ENCODE measurements at regions not wholly inside any gene's neighbourhood (a gene's known extent, or its start where the extent isn't known, plus 50 kb on each side); places are given as distances from the start of the nearest gene placed in this dataset.

DNA sequence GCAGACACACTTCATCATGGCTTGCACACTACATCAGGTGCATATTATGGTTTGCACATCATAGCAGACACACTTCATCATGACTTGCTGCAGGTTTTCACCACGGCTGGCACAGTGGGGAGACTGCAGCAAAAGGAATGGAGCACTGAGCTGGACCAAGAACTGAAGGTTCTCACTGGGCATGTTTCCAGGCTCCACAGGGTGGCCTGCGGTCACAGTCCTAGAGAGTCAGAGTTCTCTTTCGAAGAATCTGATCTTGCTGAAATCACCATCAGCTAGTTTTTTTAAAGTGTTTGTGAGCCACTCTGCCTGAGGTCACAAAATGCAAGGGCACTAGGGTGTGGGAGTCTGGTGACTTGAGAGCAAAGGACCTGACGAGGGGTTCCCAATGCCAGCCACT, 140.4 kb upstream of the NPY start:
- TF ChIP-seq, protein P1, sequence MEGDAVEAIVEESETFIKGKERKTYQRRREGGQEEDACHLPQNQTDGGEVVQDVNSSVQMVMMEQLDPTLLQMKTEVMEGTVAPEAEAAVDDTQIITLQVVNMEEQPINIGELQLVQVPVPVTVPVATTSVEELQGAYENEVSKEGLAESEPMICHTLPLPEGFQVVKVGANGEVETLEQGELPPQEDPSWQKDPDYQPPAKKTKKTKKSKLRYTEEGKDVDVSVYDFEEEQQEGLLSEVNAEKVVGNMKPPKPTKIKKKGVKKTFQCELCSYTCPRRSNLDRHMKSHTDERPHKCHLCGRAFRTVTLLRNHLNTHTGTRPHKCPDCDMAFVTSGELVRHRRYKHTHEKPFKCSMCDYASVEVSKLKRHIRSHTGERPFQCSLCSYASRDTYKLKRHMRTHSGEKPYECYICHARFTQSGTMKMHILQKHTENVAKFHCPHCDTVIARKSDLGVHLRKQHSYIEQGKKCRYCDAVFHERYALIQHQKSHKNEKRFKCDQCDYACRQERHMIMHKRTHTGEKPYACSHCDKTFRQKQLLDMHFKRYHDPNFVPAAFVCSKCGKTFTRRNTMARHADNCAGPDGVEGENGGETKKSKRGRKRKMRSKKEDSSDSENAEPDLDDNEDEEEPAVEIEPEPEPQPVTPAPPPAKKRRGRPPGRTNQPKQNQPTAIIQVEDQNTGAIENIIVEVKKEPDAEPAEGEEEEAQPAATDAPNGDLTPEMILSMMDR (IDR thresholded peaks at IDR 0.05), result no peak
- Histone ChIP-seq H3K4me1 (no peaks in the 10 kb centered on the region), H3K27me3 (no peaks in the 10 kb centered on the region), H3K9me3 (no peaks in the 10 kb centered on the region), H3K27ac (no peak overlapping the region), H3K4me3 (no peak overlapping the region), H3K9ac (ENCODE audit: low read depth in 2 of 2, low read length in 2 of 2) (no peak overlapping the region), H3K36me3 (no peaks in the 10 kb centered on the region)
- intact Hi-C loops (cut with DNase I), result no loop called here
- DNase-seq, result no peak

DNA sequence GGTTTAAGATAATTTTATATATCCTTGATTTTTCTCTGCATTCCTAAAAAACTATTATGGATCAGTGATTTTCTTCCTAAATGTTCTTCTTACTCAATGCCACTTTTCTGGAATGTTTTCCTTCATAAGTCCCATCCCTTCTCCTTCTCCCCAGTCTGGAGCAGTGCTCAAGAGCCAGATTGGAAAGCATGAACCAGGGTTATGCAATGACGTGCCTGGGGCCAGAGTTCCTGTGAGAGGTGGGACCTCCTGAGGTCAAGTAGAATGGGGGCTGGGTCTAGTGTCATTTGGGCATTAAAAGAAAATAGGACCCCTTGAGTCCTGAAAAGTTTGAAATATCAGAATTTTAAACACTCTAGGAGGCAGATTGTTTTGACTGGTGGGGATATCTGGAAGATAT, 132.0 kb upstream of the NPY start:
- Histone ChIP-seq H3K9me3 (no peaks in the 10 kb centered on the region), H3K36me3 (no peaks in the 10 kb centered on the region), H3K4me3 (no peak overlapping the region), H3K27me3 (no peaks in the 10 kb centered on the region), H3K27ac (no peak overlapping the region), H3K4me1 (no peaks in the 10 kb centered on the region), H3K9ac (ENCODE audit: low read depth in 2 of 2, low read length in 2 of 2) (no peak overlapping the region)
- intact Hi-C loops (cut with DNase I), result no loop called here
- DNase-seq, result no peak
- TF ChIP-seq, protein P1 (IDR thresholded peaks at IDR 0.05), result no peak

DNA sequence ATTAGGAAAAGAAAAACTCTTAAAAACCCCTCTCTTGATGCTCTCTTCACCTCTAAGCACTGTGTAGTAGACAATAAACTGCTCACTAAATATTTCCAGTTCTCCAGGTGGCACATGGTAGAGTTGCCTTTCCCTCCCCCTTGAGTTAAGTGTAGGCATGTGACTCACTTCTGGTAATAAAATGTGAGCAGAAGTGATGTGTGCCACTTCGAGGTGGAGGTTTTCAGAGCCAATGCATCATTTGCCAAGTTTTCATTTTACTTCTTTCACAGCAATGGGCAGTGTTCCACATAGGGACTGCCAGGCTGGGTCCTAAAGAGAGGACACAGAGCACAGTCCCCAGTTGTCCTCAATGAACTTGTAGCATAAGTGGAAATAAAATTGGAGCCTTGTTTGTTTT, 131.6 kb upstream of the NPY start:
- TF ChIP-seq, protein P1 (IDR thresholded peaks at IDR 0.05), result no peak
- intact Hi-C loops (cut with DNase I), result no loop called here
- H3K9me3 ChIP-seq, result no peaks in the 10 kb centered on the region
- H3K4me3 ChIP-seq, result no peak overlapping the region
- no peaks in the 10 kb centered on the region for H3K27me3 ChIP-seq
- H3K9ac ChIP-seq (ENCODE audit: low read depth in 2 of 2, low read length in 2 of 2), result peak overlapping the region in 1 of 2 donors; percentile 48
- H3K27ac ChIP-seq, result peak overlapping the region; percentile 56
- H3K36me3 ChIP-seq, result no peaks in the 10 kb centered on the region
- no peaks in the 10 kb centered on the region for H3K4me1 ChIP-seq
- peak; percentile 53 for DNase-seq

DNA sequence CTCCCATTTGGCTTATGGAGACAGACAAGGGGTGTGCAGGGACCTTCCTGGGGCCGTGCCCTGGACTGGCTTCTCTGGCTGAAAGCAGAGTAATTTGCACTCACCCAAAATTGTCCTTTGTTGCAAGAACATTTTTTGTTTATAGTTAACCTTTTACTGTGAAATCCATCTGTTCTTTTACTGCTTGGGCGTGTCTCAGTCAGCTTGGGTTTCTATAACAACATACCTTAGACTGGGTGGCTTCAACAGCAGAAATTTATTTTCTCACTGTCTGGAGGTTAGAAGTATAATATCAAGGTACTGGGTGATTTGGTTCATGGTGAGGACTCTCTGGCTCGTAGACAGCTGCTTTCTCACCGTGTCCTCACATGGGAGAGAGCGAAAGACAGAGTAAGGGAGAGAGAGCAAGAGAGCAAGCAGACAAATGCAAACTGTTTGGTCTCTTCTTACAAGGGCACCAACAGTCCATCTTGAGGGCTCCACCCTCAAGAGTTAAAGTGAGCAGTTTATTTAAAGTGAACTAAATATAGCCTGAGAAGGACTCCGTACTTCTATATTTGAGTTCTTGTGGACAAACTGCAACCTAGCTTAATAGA, 131.0 kb upstream of the NPY start:
- Histone ChIP-seq H3K27me3 (no peaks in the 10 kb centered on the region), H3K9ac (ENCODE audit: low read depth in 2 of 2, low read length in 2 of 2) (peak overlapping the region in 1 of 2 donors; percentile 48), H3K9me3 (no peaks in the 10 kb centered on the region), H3K36me3 (no peaks in the 10 kb centered on the region), H3K4me3 (no peak overlapping the region), H3K4me1 (no peaks in the 10 kb centered on the region), H3K27ac (peak overlapping the region; percentile 56)
- TF ChIP-seq, protein P1 (IDR thresholded peaks at IDR 0.05), result no peak
- intact Hi-C loops (cut with DNase I), result no loop called here
- peak; percentile 26 for DNase-seq

DNA sequence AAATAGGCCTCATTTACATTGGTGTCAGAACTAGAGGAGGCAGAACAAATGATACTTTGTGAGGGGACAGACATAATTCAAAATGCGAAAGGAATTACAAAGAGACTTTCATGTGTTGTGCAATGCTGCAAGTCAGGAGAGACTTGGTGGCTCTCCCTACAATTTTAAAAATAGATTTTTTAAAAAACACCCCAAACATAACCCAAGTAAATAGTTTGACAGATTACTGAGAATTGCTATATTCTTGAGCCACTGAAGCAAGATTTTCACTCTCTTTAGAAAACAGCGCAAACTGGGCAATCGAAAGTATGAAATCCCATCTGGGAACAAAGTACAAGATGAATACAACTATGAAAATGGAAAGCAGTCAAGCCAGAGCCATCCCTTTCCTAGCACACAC, 126.3 kb upstream of the NPY start:
- Histone ChIP-seq H3K9me3 (no peaks in the 10 kb centered on the region), H3K4me1 (no peaks in the 10 kb centered on the region), H3K4me3 (no peak overlapping the region), H3K27ac (no peak overlapping the region), H3K36me3 (no peaks in the 10 kb centered on the region), H3K27me3 (no peaks in the 10 kb centered on the region), H3K9ac (ENCODE audit: low read depth in 2 of 2, low read length in 2 of 2) (no peak overlapping the region)
- TF ChIP-seq, protein P1 (IDR thresholded peaks at IDR 0.05), result no peak
- intact Hi-C loops (cut with DNase I), result no loop called here
- DNase-seq, result no peak

Data from colonic mucosa (tissue), 4 donors.